ENCODE measurements at regions not wholly inside any gene's neighbourhood (a gene's known extent, or its start where the extent isn't known, plus 50 kb on each side); places are given as distances from the start of the nearest gene placed in this dataset.

- no peak for ATAC-seq
- intact Hi-C loops (cut with DNase I), result no loop called here
These were observed 317.5 kb downstream of the KCNC2 start for GRCh38 chr12:74892057-74892633.

GRCh38 chr12:74896186-74896585 lies 313.5 kb downstream of the KCNC2 start:
- intact Hi-C loops (cut with DNase I), result no loop called here
- no peak for DNase-seq

More at GRCh38 chr12:74892057-74892633, 317.5 kb downstream of the KCNC2 start:
- DNase-seq, result no peak

GRCh38 chr12:74897425-74898211 lies 312.0 kb downstream of the KCNC2 start:
- intact Hi-C loops (cut with DNase I), result no loop called here
- no peak for DNase-seq

More at GRCh38 chr12:74896186-74896585, 313.5 kb downstream of the KCNC2 start:
- ATAC-seq, result no peak

GRCh38 chr12:74899031-74899829 lies 310.4 kb downstream of the KCNC2 start:
- intact Hi-C loops (cut with DNase I), result no loop called here
- ATAC-seq (no peak), DNase-seq (no peak)

More at GRCh38 chr12:74897425-74898211, 312.0 kb downstream of the KCNC2 start:
- ATAC-seq, result no peak

GRCh38 chr12:74900232-74900631 lies 309.4 kb downstream of the KCNC2 start:
- intact Hi-C loops (cut with DNase I), result no loop called here
- ATAC-seq (no peak), DNase-seq (no peak)

GRCh38 chr12:74903522-74903921 lies 306.1 kb downstream of the KCNC2 start:
- ATAC-seq (no peak), DNase-seq (no peak)
- intact Hi-C loops (cut with DNase I), result no loop called here

GRCh38 chr12:74906224-74906623 lies 303.4 kb downstream of the KCNC2 start:
- ATAC-seq, result no peak
- intact Hi-C loops (cut with DNase I), result no loop called here
- no peak for DNase-seq

GRCh38 chr12:74910831-74911230 lies 298.8 kb downstream of the KCNC2 start:
- DNase-seq (no peak), ATAC-seq (no peak)
- intact Hi-C loops (cut with DNase I), result no loop called here

GRCh38 chr12:74914378-74914777 lies 295.3 kb downstream of the KCNC2 start:
- no peak for ATAC-seq
- intact Hi-C loops (cut with DNase I), result no loop called here

GRCh38 chr12:74915718-74916117 lies 293.9 kb downstream of the KCNC2 start:
- ATAC-seq, result no peak
- DNase-seq, result no peak
- intact Hi-C loops (cut with DNase I), result no loop called here

More at GRCh38 chr12:74914378-74914777, 295.3 kb downstream of the KCNC2 start:
- no peak for DNase-seq

GRCh38 chr12:74917743-74918142 lies 291.9 kb downstream of the KCNC2 start:
- intact Hi-C loops (cut with DNase I), result no loop called here
- no peak for DNase-seq
- ATAC-seq, result no peak

GRCh38 chr12:74918291-74918690 lies 291.3 kb downstream of the KCNC2 start:
- intact Hi-C loops (cut with DNase I), result no loop called here
- no peak for ATAC-seq
- DNase-seq, result no peak

- ATAC-seq (no peak), DNase-seq (no peak)
- intact Hi-C loops (cut with DNase I), result no loop called here
These were observed 287.5 kb downstream of the KCNC2 start for GRCh38 chr12:74922117-74922516.

GRCh38 chr12:74922642-74923041 lies 287.0 kb downstream of the KCNC2 start:
- no peak for ATAC-seq
- no peak for DNase-seq
- intact Hi-C loops (cut with DNase I), result no loop called here

GRCh38 chr12:74941670-74942069 lies 268.0 kb downstream of the KCNC2 start:
- ATAC-seq (no peak), DNase-seq (no peak)
- intact Hi-C loops (cut with DNase I), result no loop called here

- intact Hi-C loops (cut with DNase I), result no loop called here
- DNase-seq (no peak), ATAC-seq (no peak)
These were observed 263.9 kb downstream of the KCNC2 start for GRCh38 chr12:74945771-74946198.

- intact Hi-C loops (cut with DNase I), result no loop called here
These were observed 255.9 kb downstream of the KCNC2 start for GRCh38 chr12:74953697-74954096.

GRCh38 chr12:74957231-74957630 lies 252.4 kb downstream of the KCNC2 start:
- DNase-seq (no peak), ATAC-seq (no peak)
- intact Hi-C loops (cut with DNase I), result no loop called here

More at GRCh38 chr12:74953697-74954096, 255.9 kb downstream of the KCNC2 start:
- no peak for ATAC-seq
- no peak for DNase-seq

GRCh38 chr12:74957634-74958033 lies 252.0 kb downstream of the KCNC2 start:
- intact Hi-C loops (cut with DNase I), result no loop called here
- no peak for DNase-seq
- no peak for ATAC-seq

- no peak for DNase-seq
These were observed 250.0 kb downstream of the KCNC2 start for GRCh38 chr12:74959657-74960056.

More at GRCh38 chr12:74959657-74960056, 250.0 kb downstream of the KCNC2 start:
- intact Hi-C loops (cut with DNase I), result no loop called here
- no peak for ATAC-seq

All from left cardiac atrium (tissue), 4 donors.